GM12878 (cell line): ENCODE measurements at regions not wholly inside any gene's neighbourhood (a gene's known extent, or its start where the extent isn't known, plus 50 kb on each side); places are given as distances from the start of the nearest gene placed in this dataset.

Experiments used
- BCL11A ChIP-seq: IDR thresholded peaks from 2 replicates; pipeline ENCODE4 v1.6.1; 2011; ENCODE audit warnings: low read depth, low read length
- MAX ChIP-seq: IDR thresholded peaks from 2 replicates; pipeline ENCODE4 v1.6.1; 2012; ENCODE audit warnings: low read depth, low read length, improper control_type of control experiment
- MYC ChIP-seq: IDR thresholded peaks from 2 replicates; pipeline ENCODE4 v1.6.1; 2011; ENCODE audit warnings: mild to moderate bottlenecking, low read length, moderate library complexity, inconsistent platforms; ENCODE audit not compliant: insufficient read depth, insufficient replicate concordance, insufficient read length, severe bottlenecking
- NRF1 ChIP-seq: conservative IDR thresholded peaks from 2 replicates; pipeline ENCODE4 v1.6.1; 2011; ENCODE audit warnings: mild to moderate bottlenecking, low read depth, low read length, improper control_type of control experiment
- SMC3 ChIP-seq: IDR thresholded peaks from 2 replicates; pipeline ENCODE4 v1.6.1; 2011; ENCODE audit warnings: low read length, improper control_type of control experiment, borderline replicate concordance

- TF ChIP-seq SMC3 (no peak), NRF1 (no peak), BCL11A (no peak), MAX (no peak), MYC (no peak)
These were observed 680.6 kb downstream of the EPHA3 start for GRCh38 chr3:89787979-89788378.
